Keratinocyte (primary cell): ENCODE measurements at regions not wholly inside any gene's neighbourhood (a gene's known extent, or its start where the extent isn't known, plus 50 kb on each side); places are given as distances from the start of the nearest gene placed in this dataset.

Source experiments
- DNase-seq: peaks from one replicate; pipeline ENCODE4 v3.0.0-alpha.2; 2011; ENCODE audit warnings: low read depth, missing footprints, low spot score
- FAIRE-seq: peaks from 2 replicates; lab custom pipeline; 2011; peaks lifted over from hg19 to GRCh38; lab: Jason Lieb, UNC
- H2AFZ ChIP-seq: 2 replicates; pipeline ENCODE4 v1.6.0; 2012; ENCODE audit warnings: low read length, control low read depth, inconsistent platforms; ENCODE audit not compliant: control insufficient read depth
- H3K27ac ChIP-seq: 2 replicates; pipeline ENCODE4 v1.5.1; 2011; ENCODE audit warnings: low read length; ENCODE audit not compliant: control insufficient read depth, insufficient read depth
- H3K27me3 ChIP-seq: 3 replicates; pipeline ENCODE4 v1.6.0; 2011; ENCODE audit warnings: low read length; ENCODE audit not compliant: control insufficient read depth, insufficient read depth; ENCODE audit errors: extremely low read depth
- H3K36me3 ChIP-seq, 2 experiments: 2 replicates in 1 of 2; 3 replicates in 1 of 2; pipeline ENCODE4 v1.5.1; 2011; ENCODE audit warnings: low read length in 2 of 2, mild to moderate bottlenecking in 1 of 2; ENCODE audit not compliant: control insufficient read depth in 2 of 2, insufficient read depth in 2 of 2; ENCODE audit errors: extremely low read depth in 1 of 2
- H3K4me1 ChIP-seq: 3 replicates; pipeline ENCODE4 v1.5.1; 2011; ENCODE audit warnings: low read length; ENCODE audit not compliant: control insufficient read depth, insufficient read depth; ENCODE audit errors: extremely low read depth
- H3K4me2 ChIP-seq: 3 replicates; pipeline ENCODE4 v1.6.0; 2011; ENCODE audit warnings: low read depth, low read length; ENCODE audit not compliant: control insufficient read depth, insufficient read depth; ENCODE audit errors: extremely low read depth
- H3K4me3 ChIP-seq, 3 experiments: fragments of 200-600 bp in 1 of 3; sonication (generic) in 1 of 3; 2 replicates in 2 of 3; 3 replicates in 1 of 3; pipeline ENCODE4 v1.5.1; 2011 to 2016; ENCODE audit warnings: low read length in 3 of 3, mild to moderate bottlenecking in 3 of 3, control low read depth in 2 of 3, inconsistent platforms in 1 of 3, low read depth in 1 of 3, mixed read lengths in 1 of 3, mixed run types in 1 of 3, moderate library complexity in 1 of 3; ENCODE audit not compliant: control insufficient read depth in 2 of 3, insufficient read depth in 2 of 3; ENCODE audit errors: extremely low read depth in 1 of 3
- H3K79me2 ChIP-seq: 2 replicates; pipeline ENCODE4 v1.6.0; 2012; ENCODE audit warnings: low read length; ENCODE audit not compliant: control insufficient read depth, insufficient read depth
- H3K9ac ChIP-seq: 3 replicates; pipeline ENCODE4 v1.6.0; 2011; ENCODE audit warnings: low read length; ENCODE audit not compliant: control insufficient read depth, insufficient read depth; ENCODE audit errors: extremely low read depth
- H3K9me1 ChIP-seq: 3 replicates; pipeline ENCODE4 v1.6.0; 2011; ENCODE audit warnings: low read length; ENCODE audit not compliant: control insufficient read depth, insufficient read depth; ENCODE audit errors: extremely low read depth
- H3K9me3 ChIP-seq: 2 replicates; pipeline ENCODE4 v1.5.1; 2012; ENCODE audit warnings: low read depth, low read length; ENCODE audit not compliant: control insufficient read depth
- H4K20me1 ChIP-seq: 3 replicates; pipeline ENCODE4 v1.6.0; 2011; ENCODE audit warnings: low read length; ENCODE audit not compliant: control insufficient read depth, insufficient read depth; ENCODE audit errors: extremely low read depth
- EZH2 ChIP-seq: IDR thresholded peaks from one replicate; pipeline ENCODE4 v1.6.1; 2012; ENCODE audit warnings: inconsistent platforms, mild to moderate bottlenecking, low read length, moderate library complexity
- dilution Hi-C: fragments of 300-500 bp; cut with MboI; formaldehyde crosslinking; loops from one replicate; pipeline ENCODE4 v1.7.0; 2020; ENCODE audit warnings: low sequenced_read_pairs; ENCODE audit not compliant: extremely low pct_ligation_motif_present
- TF ChIP-seq, protein P1 (sequence below), 3 experiments: IDR thresholded peaks in 1 of 3; conservative IDR thresholded peaks in 1 of 3; optimal IDR thresholded peaks in 1 of 3; 2 replicates in 2 of 3; 3 replicates in 1 of 3; pipeline versions ENCODE3 to v1.5.1; 2011; ENCODE audit warnings: low read length in 3 of 3, mild to moderate bottlenecking in 3 of 3, moderate library complexity in 2 of 3, control low read depth in 1 of 3, inconsistent platforms in 1 of 3; ENCODE audit not compliant: insufficient read depth in 2 of 3; ENCODE audit errors: extremely low read depth in 1 of 3

- no peak overlapping the region for H3K4me3 ChIP-seq
- dilution Hi-C loops = no loop called here
- H3K27ac ChIP-seq = no peak overlapping the region
- no peaks in the 10 kb centered on the region for H3K9me3 ChIP-seq
- FAIRE-seq (no peak), DNase-seq (no peak)
- H3K4me2 ChIP-seq = no peak overlapping the region
- H3K9ac ChIP-seq = no peak overlapping the region
- H2AFZ ChIP-seq = no peak overlapping the region
- H3K27me3 ChIP-seq = no peaks in the 10 kb centered on the region
- no peak for TF ChIP-seq EZH2
- TF ChIP-seq, protein P1, sequence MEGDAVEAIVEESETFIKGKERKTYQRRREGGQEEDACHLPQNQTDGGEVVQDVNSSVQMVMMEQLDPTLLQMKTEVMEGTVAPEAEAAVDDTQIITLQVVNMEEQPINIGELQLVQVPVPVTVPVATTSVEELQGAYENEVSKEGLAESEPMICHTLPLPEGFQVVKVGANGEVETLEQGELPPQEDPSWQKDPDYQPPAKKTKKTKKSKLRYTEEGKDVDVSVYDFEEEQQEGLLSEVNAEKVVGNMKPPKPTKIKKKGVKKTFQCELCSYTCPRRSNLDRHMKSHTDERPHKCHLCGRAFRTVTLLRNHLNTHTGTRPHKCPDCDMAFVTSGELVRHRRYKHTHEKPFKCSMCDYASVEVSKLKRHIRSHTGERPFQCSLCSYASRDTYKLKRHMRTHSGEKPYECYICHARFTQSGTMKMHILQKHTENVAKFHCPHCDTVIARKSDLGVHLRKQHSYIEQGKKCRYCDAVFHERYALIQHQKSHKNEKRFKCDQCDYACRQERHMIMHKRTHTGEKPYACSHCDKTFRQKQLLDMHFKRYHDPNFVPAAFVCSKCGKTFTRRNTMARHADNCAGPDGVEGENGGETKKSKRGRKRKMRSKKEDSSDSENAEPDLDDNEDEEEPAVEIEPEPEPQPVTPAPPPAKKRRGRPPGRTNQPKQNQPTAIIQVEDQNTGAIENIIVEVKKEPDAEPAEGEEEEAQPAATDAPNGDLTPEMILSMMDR (optimal IDR thresholded peaks at IDR 0.05 in 1 of 3, IDR thresholded peaks at IDR 0.05 in 1 of 3, conservative IDR thresholded peaks at IDR 0.05 in 1 of 3; ENCODE audit: extremely low read depth in 1 of 3, insufficient read depth in 2 of 3, low read length in 3 of 3) = no peak
- H4K20me1 ChIP-seq = no peaks in the 10 kb centered on the region
- H3K4me1 ChIP-seq = no peaks in the 10 kb centered on the region
- no peaks in the 10 kb centered on the region for H3K79me2 ChIP-seq
- no peaks in the 10 kb centered on the region for H3K9me1 ChIP-seq
- no peaks in the 10 kb centered on the region for H3K36me3 ChIP-seq
These were observed 193.8 kb downstream of the FBXO8 start for GRCh38 chr4:174089711-174090110.

- no peaks in the 10 kb centered on the region for H3K4me1 ChIP-seq
These were observed 194.7 kb downstream of the FBXO8 start for GRCh38 chr4:174088795-174089194.

More at GRCh38 chr4:174088795-174089194, 194.7 kb downstream of the FBXO8 start:
- Histone ChIP-seq H3K4me2 (no peak overlapping the region), H4K20me1 (no peaks in the 10 kb centered on the region), H3K9me1 (no peaks in the 10 kb centered on the region), H3K79me2 (no peaks in the 10 kb centered on the region), H3K36me3 (no peaks in the 10 kb centered on the region), H3K27ac (no peak overlapping the region), H3K4me3 (no peak overlapping the region), H2AFZ (no peak overlapping the region), H3K9ac (no peak overlapping the region), H3K27me3 (no peaks in the 10 kb centered on the region), H3K9me3 (no peaks in the 10 kb centered on the region)
- DNase-seq = no peak
- no peak for FAIRE-seq
- TF ChIP-seq, protein P1 (optimal IDR thresholded peaks at IDR 0.05 in 1 of 3, IDR thresholded peaks at IDR 0.05 in 1 of 3, conservative IDR thresholded peaks at IDR 0.05 in 1 of 3; ENCODE audit: extremely low read depth in 1 of 3, insufficient read depth in 2 of 3, low read length in 3 of 3) = no peak
- TF ChIP-seq EZH2 = no peak
- dilution Hi-C loops = no loop called here
